Thyroid gland (tissue), 4 donors: ENCODE measurements at regions not wholly inside any gene's neighbourhood (a gene's known extent, or its start where the extent isn't known, plus 50 kb on each side); places are given as distances from the start of the nearest gene placed in this dataset.

Experiments
- DNase-seq, 2 donors: peaks; one replicate each; pipeline ENCODE4 v3.0.0-alpha.2; 2019
- H3K27ac ChIP-seq, 3 donors: fragments of 200-600 bp; sonication (generic); 1 replicate in 2 of 3; 2 replicates in 1 of 3; pipeline ENCODE4 v1.5.1; 2016 to 2019; ENCODE audit warnings: mild to moderate bottlenecking in 1 of 3, moderate library complexity in 1 of 3
- H3K27me3 ChIP-seq: fragments of 200-600 bp; sonication (generic); one replicate; pipeline ENCODE4 v1.5.1; 2019
- H3K36me3 ChIP-seq, 2 donors: fragments of 200-600 bp; sonication (generic); one replicate each; pipeline ENCODE4 v1.5.1; 2016 to 2019
- H3K4me1 ChIP-seq, 2 donors: fragments of 200-600 bp; sonication (generic); one replicate each; pipeline ENCODE4 v1.5.1; 2017 to 2019
- H3K4me3 ChIP-seq, 3 donors: fragments of 200-600 bp; sonication (generic); replicated peaks in 1 of 3; 1 replicate in 2 of 3; 2 replicates in 1 of 3; pipeline ENCODE4 v1.5.1; 2016; ENCODE audit warnings: mild to moderate bottlenecking in 1 of 3
- H3K9me3 ChIP-seq: fragments of 200-600 bp; sonication (generic); one replicate; pipeline ENCODE4 v1.5.1; 2017
- POLR2A ChIP-seq, 2 donors: fragments of 450-650 bp; IDR thresholded peaks; one replicate each; pipeline ENCODE4 v1.6.1; 2017; ENCODE audit warnings: antibody characterized with exemption in 2 of 2, mild to moderate bottlenecking in 2 of 2, moderate library complexity in 1 of 2
- WGBS, 2 donors: methylation state at CpG; one replicate each; pipeline ENCODE4 v1.1.5; 2017; 5-methylcytosine and 5-hydroxymethylcytosine counted together
- intact Hi-C: fragments of 100-400 bp; cut with DNase I; formaldehyde crosslinking; loops from one replicate; pipeline ENCODE4 v1.15.1; 2023
- TF ChIP-seq, protein P1 (sequence below), 6 experiments: fragments of 200-600 bp in 3 of 6; fragments of 450-650 bp in 3 of 6; sonication (generic) in 3 of 6; IDR thresholded peaks; one replicate each; pipeline ENCODE4 v1.5.1; 2016 to 2019; ENCODE audit warnings: antibody characterized with exemption in 6 of 6, mild to moderate bottlenecking in 2 of 6, inconsistent platforms in 1 of 6, moderate library complexity in 1 of 6

DNA sequence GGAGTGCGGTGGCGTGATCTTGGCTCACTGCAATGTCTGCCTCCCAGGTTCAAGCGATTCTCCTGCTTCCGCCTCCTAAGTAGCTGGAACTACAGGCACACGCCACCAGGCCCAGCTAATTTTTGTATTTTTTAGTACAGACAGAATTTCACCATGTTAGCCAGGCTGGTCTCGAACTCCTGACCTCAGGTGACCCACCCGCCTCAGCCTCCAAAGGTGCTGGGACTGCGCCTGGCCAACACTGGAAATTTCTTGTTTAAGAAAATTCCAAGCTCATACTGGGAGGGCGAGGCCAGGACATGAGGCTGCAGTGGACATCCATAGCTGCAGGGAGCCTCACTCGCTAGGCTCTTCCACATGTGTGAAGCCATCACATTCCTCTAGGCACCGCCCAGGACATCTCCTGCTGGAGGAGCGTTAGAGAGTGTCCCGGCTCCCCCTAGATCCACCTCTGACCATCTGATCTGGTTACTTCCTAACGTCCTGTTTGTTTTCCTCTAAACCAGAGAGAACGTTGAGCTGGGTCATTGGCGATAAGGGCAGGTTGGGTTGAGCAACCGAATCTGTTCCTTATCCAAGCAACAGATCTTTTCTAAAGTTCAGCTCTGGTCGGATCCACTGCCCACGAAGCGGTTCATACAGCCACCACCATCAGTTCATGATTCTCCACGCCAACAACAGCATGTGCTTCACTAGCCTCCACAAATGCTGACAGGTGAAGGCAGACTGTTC, 108.2 kb upstream of the MED13L start:
- intact Hi-C loops, result no loop called here
- H3K9me3 ChIP-seq, result no peaks in the 10 kb centered on the region
- H3K27me3 ChIP-seq, result no peaks in the 10 kb centered on the region
- H3K4me1 ChIP-seq, result peaks cover 15 to 41% of the 10 kb centered on the region in 2 donors
- WGBS, 2 donors, result 87 to 89% methylated on average over 19 to 21 of the region's 21 CpGs
- no peak for TF ChIP-seq POLR2A (IDR thresholded peaks at IDR 0.05)
- TF ChIP-seq, protein P1, sequence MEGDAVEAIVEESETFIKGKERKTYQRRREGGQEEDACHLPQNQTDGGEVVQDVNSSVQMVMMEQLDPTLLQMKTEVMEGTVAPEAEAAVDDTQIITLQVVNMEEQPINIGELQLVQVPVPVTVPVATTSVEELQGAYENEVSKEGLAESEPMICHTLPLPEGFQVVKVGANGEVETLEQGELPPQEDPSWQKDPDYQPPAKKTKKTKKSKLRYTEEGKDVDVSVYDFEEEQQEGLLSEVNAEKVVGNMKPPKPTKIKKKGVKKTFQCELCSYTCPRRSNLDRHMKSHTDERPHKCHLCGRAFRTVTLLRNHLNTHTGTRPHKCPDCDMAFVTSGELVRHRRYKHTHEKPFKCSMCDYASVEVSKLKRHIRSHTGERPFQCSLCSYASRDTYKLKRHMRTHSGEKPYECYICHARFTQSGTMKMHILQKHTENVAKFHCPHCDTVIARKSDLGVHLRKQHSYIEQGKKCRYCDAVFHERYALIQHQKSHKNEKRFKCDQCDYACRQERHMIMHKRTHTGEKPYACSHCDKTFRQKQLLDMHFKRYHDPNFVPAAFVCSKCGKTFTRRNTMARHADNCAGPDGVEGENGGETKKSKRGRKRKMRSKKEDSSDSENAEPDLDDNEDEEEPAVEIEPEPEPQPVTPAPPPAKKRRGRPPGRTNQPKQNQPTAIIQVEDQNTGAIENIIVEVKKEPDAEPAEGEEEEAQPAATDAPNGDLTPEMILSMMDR (IDR thresholded peaks at IDR 0.05), result no peak
- no peak for DNase-seq
- H3K27ac ChIP-seq, result no peak overlapping the region
- H3K36me3 ChIP-seq, result no peaks in the 10 kb centered on the region
- H3K4me3 ChIP-seq, result no peak overlapping the region

DNA sequence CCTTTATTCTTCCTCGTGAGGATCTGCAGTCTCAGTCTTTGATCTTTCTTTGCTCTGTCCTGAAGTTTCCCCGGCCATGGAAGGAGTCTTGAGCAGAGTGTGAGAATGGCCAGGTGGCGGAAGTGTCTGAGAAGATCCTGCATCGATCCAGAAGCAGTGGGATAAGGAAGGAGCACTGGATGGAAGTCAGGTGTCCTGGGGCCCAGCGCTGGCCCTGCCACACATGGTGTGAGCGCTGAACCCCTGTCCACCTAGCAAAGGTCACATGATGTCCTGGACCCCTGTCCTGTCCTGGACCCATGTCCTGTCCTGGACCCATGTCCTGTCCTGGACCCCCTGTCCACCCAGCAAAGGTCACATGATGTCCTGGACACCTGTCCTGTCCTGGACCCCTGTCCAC, 111.8 kb upstream of the MED13L start:
- WGBS, 2 donors, result 73 to 83% methylated on average over 5 to 6 of the region's 6 CpGs
- Histone ChIP-seq H3K27ac (no peak overlapping the region), H3K36me3 (no peaks in the 10 kb centered on the region), H3K27me3 (no peaks in the 10 kb centered on the region), H3K4me1 (peaks cover 0 to 20% of the 10 kb centered on the region in 2 donors), H3K9me3 (no peaks in the 10 kb centered on the region), H3K4me3 (no peak overlapping the region)
- TF ChIP-seq, protein P1 (IDR thresholded peaks at IDR 0.05), result no peak
- no peak for TF ChIP-seq POLR2A (IDR thresholded peaks at IDR 0.05)
- DNase-seq, result no peak
- intact Hi-C loops, result no loop called here

DNA sequence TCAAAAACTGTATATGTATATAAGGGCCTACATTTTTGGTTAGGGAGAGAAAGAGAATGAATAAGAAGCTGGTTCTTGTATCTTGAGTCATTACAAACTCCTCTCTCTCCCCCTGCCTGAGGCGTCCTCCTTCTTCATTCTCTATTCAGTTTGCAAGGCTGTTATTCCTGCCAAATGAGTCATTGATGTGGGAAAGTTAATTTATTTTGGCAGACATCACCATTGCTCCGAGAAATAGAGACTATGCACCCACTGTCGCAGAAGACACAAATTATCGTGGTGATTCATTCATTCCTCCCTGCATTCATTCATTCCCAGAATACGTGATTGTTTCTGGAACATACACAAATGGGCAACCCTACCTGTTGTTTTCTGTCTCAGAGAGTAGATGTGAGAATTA, 112.5 kb upstream of the MED13L start:
- TF ChIP-seq, protein P1 (IDR thresholded peaks at IDR 0.05), result no peak
- no peak for TF ChIP-seq POLR2A (IDR thresholded peaks at IDR 0.05)
- H3K4me3 ChIP-seq, result no peak overlapping the region
- DNase-seq, result no peak
- H3K27me3 ChIP-seq, result no peaks in the 10 kb centered on the region
- peaks cover 0 to 15% of the 10 kb centered on the region in 2 donors for H3K4me1 ChIP-seq
- H3K27ac ChIP-seq, result no peak overlapping the region
- no peaks in the 10 kb centered on the region for H3K36me3 ChIP-seq
- H3K9me3 ChIP-seq, result no peaks in the 10 kb centered on the region
- WGBS, 2 donors, result 74 to 80% methylated on average over 5 of the region's 5 CpGs
- intact Hi-C loops, result no loop called here

DNA sequence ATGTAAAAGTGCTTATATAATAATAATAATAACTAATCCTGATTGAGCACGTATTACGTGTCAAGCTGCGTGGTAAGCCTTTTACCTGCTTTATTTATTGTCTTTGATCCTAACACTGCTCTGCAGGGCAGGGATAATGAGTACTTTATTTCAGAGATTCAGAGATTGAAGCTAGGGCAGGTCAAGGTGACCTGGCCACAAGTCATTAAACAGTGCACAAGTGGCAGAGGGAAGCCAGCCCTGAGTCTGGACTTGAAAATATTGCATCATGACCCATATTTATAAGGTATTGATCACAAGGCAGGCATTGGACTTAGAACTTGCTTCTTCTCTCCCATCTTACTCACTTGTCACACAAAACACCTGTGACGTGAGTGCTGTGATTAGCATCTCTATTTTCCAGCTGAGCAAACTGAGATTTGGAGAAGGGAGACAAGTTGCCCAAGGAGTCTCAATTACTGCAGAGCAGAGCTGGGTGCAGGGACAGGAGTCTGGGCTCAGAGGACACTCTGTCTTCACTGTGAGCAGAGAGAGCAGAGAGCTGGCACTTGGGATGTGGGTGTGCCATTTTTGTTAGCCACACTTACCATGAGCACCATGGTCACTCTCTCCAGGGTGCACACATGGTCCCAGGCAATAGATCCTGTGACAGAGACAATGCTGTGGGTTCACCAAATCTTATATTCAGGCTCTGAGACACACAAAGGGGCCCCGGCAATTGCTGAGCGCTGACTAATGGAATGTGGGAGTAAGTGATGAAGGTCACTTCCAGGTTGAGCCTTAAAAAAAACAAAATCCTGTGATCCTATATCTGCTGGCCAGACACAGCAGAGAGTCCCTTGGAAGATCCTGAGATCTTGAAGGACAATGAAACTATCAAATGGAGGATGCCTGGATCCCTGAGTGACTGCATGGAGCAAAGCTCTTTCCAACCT, 113.2 kb upstream of the MED13L start:
- H3K27ac ChIP-seq, result no peak overlapping the region
- WGBS, 2 donors, result 95% methylated on average over 6 of the region's 6 CpGs
- H3K36me3 ChIP-seq, result no peaks in the 10 kb centered on the region
- no peak for DNase-seq
- intact Hi-C loops, result no loop called here
- H3K4me1 ChIP-seq, result peaks cover 0 to 15% of the 10 kb centered on the region in 2 donors
- no peaks in the 10 kb centered on the region for H3K9me3 ChIP-seq
- no peaks in the 10 kb centered on the region for H3K27me3 ChIP-seq
- no peak for TF ChIP-seq POLR2A (IDR thresholded peaks at IDR 0.05)
- TF ChIP-seq, protein P1 (IDR thresholded peaks at IDR 0.05), result no peak
- H3K4me3 ChIP-seq, result no peak overlapping the region

DNA sequence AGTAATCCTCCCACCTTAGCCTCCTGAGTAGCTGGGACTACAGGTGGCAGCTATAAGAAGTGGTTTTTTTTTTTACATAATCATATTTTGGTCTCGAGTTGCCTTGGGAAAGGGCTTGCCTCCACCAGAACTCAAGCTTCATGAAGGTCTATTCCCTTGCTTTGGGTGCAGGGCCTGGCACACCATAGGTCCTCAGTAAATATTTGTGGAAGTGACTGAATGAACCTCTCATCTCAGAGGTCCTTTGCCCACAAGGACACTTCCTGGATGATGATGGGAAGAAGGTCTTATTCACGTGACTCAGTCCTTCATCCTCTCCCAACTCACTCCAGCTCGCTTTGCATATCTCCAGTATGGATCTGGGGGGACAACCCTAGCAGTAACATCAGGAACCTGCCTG, 114.0 kb upstream of the MED13L start:
- intact Hi-C loops, result no loop called here
- no peak for DNase-seq
- H3K4me1 ChIP-seq, result peaks cover 0 to 15% of the 10 kb centered on the region in 2 donors
- WGBS, 2 donors, result 92 to 96% methylated on average over 3 of the region's 3 CpGs
- no peak for TF ChIP-seq POLR2A (IDR thresholded peaks at IDR 0.05)
- TF ChIP-seq, protein P1 (IDR thresholded peaks at IDR 0.05), result no peak
- H3K27me3 ChIP-seq, result no peaks in the 10 kb centered on the region
- H3K4me3 ChIP-seq, result no peak overlapping the region
- no peaks in the 10 kb centered on the region for H3K36me3 ChIP-seq
- H3K9me3 ChIP-seq, result no peaks in the 10 kb centered on the region
- H3K27ac ChIP-seq, result no peak overlapping the region
